Umbilical cord (tissue), 1 donor: ENCODE measurements at regions not wholly inside any gene's neighbourhood (a gene's known extent, or its start where the extent isn't known, plus 50 kb on each side); places are given as distances from the start of the nearest gene placed in this dataset.
"Not testable (repeated sequence)": the region's sequence is repeated elsewhere in the genome, so short reads cannot be mapped to it uniquely, and the experiment has no call there.

Experiments
- DNase-seq: peaks from one replicate; pipeline ENCODE4 v3.0.0-alpha.2; 2015; ENCODE audit warnings: low spot score

- DNase-seq, result peak; percentile 95
Measured at GRCh38 chr4:156413239-156414135, 459.8 kb upstream of the CTSO start.

- peak; percentile 91 for DNase-seq
Measured at GRCh38 chr4:156411531-156411930, 457.9 kb upstream of the CTSO start.

- no peak for DNase-seq
Measured at GRCh38 chr4:156408749-156409148, 455.1 kb upstream of the CTSO start.

- no peak for DNase-seq
Measured at GRCh38 chr4:156401371-156401770, 447.7 kb upstream of the CTSO start.

- no peak for DNase-seq
Measured at GRCh38 chr4:156396534-156396933, 442.9 kb upstream of the CTSO start.

GRCh38 chr4:156391325-156391653, 437.6 kb upstream of the CTSO start:
- no peak for DNase-seq

GRCh38 chr4:156390599-156391324, 437.1 kb upstream of the CTSO start:
- DNase-seq, result peak; percentile 58

- no peak for DNase-seq
Measured at GRCh38 chr4:156388826-156389225, 435.2 kb upstream of the CTSO start.

- DNase-seq, result peak; percentile 97
Measured at GRCh38 chr4:156378033-156378665, 424.5 kb upstream of the CTSO start.

- DNase-seq, result peak; percentile 93
Measured at GRCh38 chr4:156377036-156377710, 423.5 kb upstream of the CTSO start.

GRCh38 chr4:156374894-156375293, 421.2 kb upstream of the CTSO start:
- peak; percentile 24 for DNase-seq

- DNase-seq, result peak; percentile 60
Measured at GRCh38 chr4:156374069-156374468, 420.4 kb upstream of the CTSO start.

- DNase-seq, result not testable (repeated sequence)
Measured at GRCh38 chr4:156367502-156367901, 413.8 kb upstream of the CTSO start.

- DNase-seq, result no peak
Measured at GRCh38 chr4:156362581-156362980, 408.9 kb upstream of the CTSO start.

GRCh38 chr4:156347412-156348075, 393.9 kb upstream of the CTSO start:
- no peak for DNase-seq

GRCh38 chr4:156346959-156347385, 393.3 kb upstream of the CTSO start:
- no peak for DNase-seq

GRCh38 chr4:156344397-156344796, 390.7 kb upstream of the CTSO start:
- DNase-seq, result no peak

GRCh38 chr4:156336511-156336910, 382.8 kb upstream of the CTSO start:
- no peak for DNase-seq

GRCh38 chr4:156335721-156336120, 382.1 kb upstream of the CTSO start:
- DNase-seq, result no peak

- no peak for DNase-seq
Measured at GRCh38 chr4:156330436-156331031, 376.9 kb upstream of the CTSO start.

- no peak for DNase-seq
Measured at GRCh38 chr4:156329779-156330178, 376.1 kb upstream of the CTSO start.
